Smooth muscle cell (in vitro differentiated cells): ENCODE measurements at regions not wholly inside any gene's neighbourhood (a gene's known extent, or its start where the extent isn't known, plus 50 kb on each side); places are given as distances from the start of the nearest gene placed in this dataset.

ENCODE experiments used
- DNase-seq: peaks from one replicate; lab custom pipeline; 2025; ENCODE audit not compliant: unreplicated experiment; lab: John Stamatoyannopoulos, UW
- H2AFZ ChIP-seq: fragments of 200-600 bp; sonication (generic); 2 replicates; pipeline ENCODE4 v1.6.0; 2016; ENCODE audit warnings: antibody characterized with exemption, low read depth, mild to moderate bottlenecking
- H3F3A ChIP-seq: fragments of 200-600 bp; sonication (generic); 2 replicates; pipeline ENCODE4 v1.6.0; 2017; ENCODE audit warnings: antibody characterized with exemption, low read depth
- H3K27ac ChIP-seq: fragments of 200-600 bp; sonication (generic); 2 replicates; pipeline ENCODE4 v1.5.1; 2016; ENCODE audit warnings: low read depth, mild to moderate bottlenecking
- H3K27me3 ChIP-seq: fragments of 200-600 bp; sonication (generic); 2 replicates; pipeline ENCODE4 v1.6.1; 2016; ENCODE audit warnings: low read depth, mild to moderate bottlenecking
- H3K36me3 ChIP-seq: fragments of 200-600 bp; sonication (generic); 2 replicates; pipeline ENCODE4 v1.5.1; 2016; ENCODE audit warnings: low read depth
- H3K4me1 ChIP-seq: fragments of 200-600 bp; sonication (generic); 2 replicates; pipeline ENCODE4 v1.5.1; 2016; ENCODE audit warnings: low read depth
- H3K4me2 ChIP-seq: fragments of 200-600 bp; sonication (generic); 2 replicates; pipeline ENCODE4 v1.6.0; 2016; ENCODE audit warnings: mild to moderate bottlenecking
- H3K4me3 ChIP-seq: fragments of 200-600 bp; sonication (generic); 2 replicates; pipeline ENCODE4 v1.5.1; 2016; ENCODE audit warnings: mild to moderate bottlenecking
- H3K79me2 ChIP-seq: fragments of 200-600 bp; sonication (generic); 2 replicates; pipeline ENCODE4 v1.6.0; 2016; ENCODE audit warnings: low read depth, mild to moderate bottlenecking
- H3K9ac ChIP-seq: fragments of 200-600 bp; sonication (generic); 2 replicates; pipeline ENCODE4 v1.6.0; 2016; ENCODE audit warnings: low read depth
- H3K9me3 ChIP-seq: fragments of 200-600 bp; sonication (generic); replicated peaks from 2 replicates; pipeline ENCODE4 v1.5.1; 2016; ENCODE audit warnings: low read depth
- H4K20me1 ChIP-seq: fragments of 200-600 bp; sonication (generic); 2 replicates; pipeline ENCODE4 v1.6.0; 2016; ENCODE audit warnings: low read depth
- CTCF ChIP-seq: fragments of 200-600 bp; sonication (generic); IDR thresholded peaks from 2 replicates; pipeline ENCODE4 v1.5.1; 2017; ENCODE audit warnings: borderline replicate concordance, mild to moderate bottlenecking, antibody characterized with exemption; ENCODE audit not compliant: insufficient read depth, poor library complexity, severe bottlenecking
- WGBS: methylation state at CpG from one replicate; pipeline ENCODE4 v1.1.7; 2016; ENCODE audit warnings: low lambda C conversion rate; 5-methylcytosine and 5-hydroxymethylcytosine counted together

GRCh38 chr2:49262801-49263560 is 108.7 kb upstream of the FSHR start:
- H3K4me2 ChIP-seq = no peak overlapping the region
- H3K36me3 ChIP-seq = no peaks in the 10 kb centered on the region
- no peak overlapping the region for H2AFZ ChIP-seq
- H3K79me2 ChIP-seq = no peaks in the 10 kb centered on the region
- no peaks in the 10 kb centered on the region for H4K20me1 ChIP-seq
- peaks cover 10% of the 10 kb centered on the region for H3K27me3 ChIP-seq
- no peak for TF ChIP-seq CTCF
- H3K9me3 ChIP-seq = no peaks in the 10 kb centered on the region
- no peaks in the 10 kb centered on the region for H3F3A ChIP-seq
- H3K27ac ChIP-seq = no peak overlapping the region
- no peak for DNase-seq
- no peak overlapping the region for H3K4me3 ChIP-seq
- no peak overlapping the region for H3K9ac ChIP-seq
- 76% methylated on average over 8 of the region's 8 CpGs for WGBS
- peaks cover 5% of the 10 kb centered on the region for H3K4me1 ChIP-seq

DNA sequence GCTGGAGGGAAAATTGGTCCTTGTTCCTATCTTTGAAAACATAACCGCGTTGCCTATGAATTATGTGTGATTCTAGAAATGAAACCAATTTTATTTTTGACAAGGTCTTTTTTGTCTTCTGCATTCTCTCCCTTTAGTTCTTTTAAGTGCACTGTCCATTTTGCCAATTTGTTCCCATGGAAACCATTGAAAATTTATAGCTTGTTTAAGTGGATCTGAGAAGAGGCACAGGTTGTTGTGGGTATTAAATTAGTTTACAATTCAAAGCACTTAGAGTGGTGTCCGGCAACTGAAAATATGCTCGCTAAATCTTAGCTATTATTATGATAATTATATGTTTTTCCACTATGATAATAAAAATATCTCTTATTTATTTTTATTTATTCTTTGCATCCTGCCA is 107.5 kb upstream of the FSHR start:
- no peak overlapping the region for H3K9ac ChIP-seq
- no peak for DNase-seq
- no peak overlapping the region for H2AFZ ChIP-seq
- peaks cover 10% of the 10 kb centered on the region for H3K27me3 ChIP-seq
- no peaks in the 10 kb centered on the region for H4K20me1 ChIP-seq
- H3F3A ChIP-seq = no peaks in the 10 kb centered on the region
- no peaks in the 10 kb centered on the region for H3K9me3 ChIP-seq
- 93% methylated on average over 4 of the region's 4 CpGs for WGBS
- no peaks in the 10 kb centered on the region for H3K36me3 ChIP-seq
- H3K4me2 ChIP-seq = no peak overlapping the region
- H3K79me2 ChIP-seq = no peaks in the 10 kb centered on the region
- no peak for TF ChIP-seq CTCF
- peaks cover 5% of the 10 kb centered on the region for H3K4me1 ChIP-seq
- no peak overlapping the region for H3K27ac ChIP-seq
- H3K4me3 ChIP-seq = no peak overlapping the region

- H3K4me3 ChIP-seq = no peak overlapping the region
- WGBS = 45% methylated on average over 6 of the region's 6 CpGs
- H4K20me1 ChIP-seq = no peaks in the 10 kb centered on the region
- H3K79me2 ChIP-seq = no peaks in the 10 kb centered on the region
- H3F3A ChIP-seq = no peaks in the 10 kb centered on the region
- H3K9me3 ChIP-seq = no peaks in the 10 kb centered on the region
- no peaks in the 10 kb centered on the region for H3K36me3 ChIP-seq
- no peak for TF ChIP-seq CTCF
- H3K4me1 ChIP-seq = peaks cover 5% of the 10 kb centered on the region
- DNase-seq = no peak
- H2AFZ ChIP-seq = no peak overlapping the region
- H3K27ac ChIP-seq = no peak overlapping the region
- H3K4me2 ChIP-seq = no peak overlapping the region
- H3K9ac ChIP-seq = no peak overlapping the region
- peaks cover 10% of the 10 kb centered on the region for H3K27me3 ChIP-seq
Measured at GRCh38 chr2:49260979-49261538, 106.7 kb upstream of the FSHR start.

GRCh38 chr2:49259926-49260325 is 105.6 kb upstream of the FSHR start:
- Histone ChIP-seq H3K36me3 (no peaks in the 10 kb centered on the region), H2AFZ (no peak overlapping the region), H3K79me2 (no peaks in the 10 kb centered on the region), H3K4me1 (peaks cover 2% of the 10 kb centered on the region), H3K4me3 (no peak overlapping the region), H3F3A (no peaks in the 10 kb centered on the region), H3K9me3 (no peaks in the 10 kb centered on the region), H3K4me2 (no peak overlapping the region), H3K27me3 (peaks cover 10% of the 10 kb centered on the region), H4K20me1 (no peaks in the 10 kb centered on the region), H3K27ac (no peak overlapping the region), H3K9ac (no peak overlapping the region)
- no peak for DNase-seq
- no peak for TF ChIP-seq CTCF
- 86% methylated on average over 1 of the region's 1 CpG for WGBS
